NCI-H2196 (cell line): ENCODE measurements at regions not wholly inside any gene's neighbourhood (a gene's known extent, or its start where the extent isn't known, plus 50 kb on each side); places are given as distances from the start of the nearest gene placed in this dataset.

ENCODE experiments used
- DNase-seq: peaks from one replicate; lab custom pipeline; 2025; ENCODE audit not compliant: unreplicated experiment; lab: John Stamatoyannopoulos, UW

GRCh38 chr10:131841131-131841660 lies 59.6 kb upstream of the PPP2R2D start:
- DNase-seq: no peak

- no peak for DNase-seq
Measured at GRCh38 chr10:131841661-131842139, 59.1 kb upstream of the PPP2R2D start.

- no peak for DNase-seq
Measured at GRCh38 chr10:131842351-131843088, 58.3 kb upstream of the PPP2R2D start.

- no peak for DNase-seq
Measured at GRCh38 chr10:131843089-131843595, 57.7 kb upstream of the PPP2R2D start.

DNA sequence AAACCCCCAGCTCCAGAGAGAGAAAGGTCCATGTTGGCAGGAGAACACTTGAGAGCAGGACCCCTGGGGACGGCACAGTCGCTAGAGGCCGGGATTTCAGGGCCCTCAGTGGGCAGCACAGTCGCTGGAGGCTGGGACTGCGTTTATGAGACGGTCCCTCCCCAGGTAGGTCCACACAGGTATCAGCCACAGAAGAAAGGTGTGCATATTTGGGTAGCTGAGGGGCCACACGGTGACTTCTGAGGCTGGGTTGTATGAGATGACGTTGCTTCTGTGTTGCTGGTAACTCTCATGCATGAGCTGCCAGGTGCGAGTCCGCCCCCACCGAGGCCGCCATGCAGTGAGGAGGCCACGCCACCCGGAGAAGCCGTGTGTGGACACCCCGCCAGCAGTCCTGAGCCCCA lies 56.9 kb upstream of the PPP2R2D start:
- no peak for DNase-seq

DNA sequence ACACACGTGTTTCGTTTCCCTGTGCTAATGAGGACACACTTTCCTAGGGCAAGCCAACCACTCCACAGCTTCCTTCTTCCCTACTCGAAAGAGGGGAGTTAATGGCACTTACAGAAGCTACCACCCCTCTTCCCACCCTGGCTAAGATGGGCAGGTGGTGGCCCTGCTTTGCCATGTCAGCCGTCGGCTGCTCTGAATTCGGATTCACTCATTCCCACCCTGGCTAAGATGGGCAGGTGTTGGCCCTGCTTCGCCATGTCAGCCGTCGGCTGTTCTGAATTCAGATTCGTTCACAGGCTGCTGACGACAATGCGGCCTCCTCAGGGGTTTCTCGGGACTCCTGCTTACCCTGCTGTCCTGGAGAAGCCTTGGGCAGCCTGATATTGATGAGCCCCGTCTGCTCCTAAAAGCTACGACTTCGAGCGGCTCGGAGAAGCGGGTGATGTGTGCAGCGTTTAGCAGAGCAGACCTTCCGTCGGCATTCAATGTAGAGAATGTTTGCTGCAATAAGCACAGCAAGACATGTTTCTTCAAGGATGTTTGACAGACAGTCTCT lies 56.2 kb upstream of the PPP2R2D start:
- no peak for DNase-seq

DNA sequence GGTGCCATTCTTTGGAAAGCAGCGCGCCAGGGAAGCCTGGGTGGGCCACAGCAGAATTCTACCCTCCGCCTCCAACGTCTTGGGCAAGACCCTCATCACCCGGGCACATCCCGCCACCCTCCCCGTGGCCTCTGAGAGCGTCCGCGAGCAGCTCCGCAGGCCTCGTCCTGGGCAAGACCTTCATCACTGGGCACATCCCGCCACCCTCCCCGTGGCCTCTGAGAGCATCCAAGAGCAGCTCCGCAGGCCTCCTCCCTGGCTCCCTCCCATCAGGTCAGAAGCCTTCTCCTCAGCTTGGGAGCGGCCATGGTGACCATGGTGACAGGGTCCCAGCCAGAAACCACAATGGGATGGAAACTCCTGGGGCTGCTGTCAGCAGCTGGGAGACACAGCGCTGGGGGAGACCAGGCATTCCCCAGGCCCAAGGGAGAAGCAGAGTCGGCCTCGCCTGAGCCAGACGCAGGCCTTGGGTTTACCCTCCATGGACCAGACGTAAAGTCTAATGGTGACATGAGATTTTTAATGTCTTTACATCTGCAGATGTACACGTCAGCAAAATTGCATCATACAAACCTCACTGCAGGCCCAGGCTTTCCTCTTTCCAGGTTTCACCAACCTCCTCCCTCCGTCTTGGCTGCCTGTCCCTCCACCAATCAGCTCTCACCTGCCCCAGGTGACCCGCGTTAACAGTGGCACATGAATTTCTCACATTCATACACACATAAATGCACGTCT lies 55.1 kb upstream of the PPP2R2D start:
- no peak for DNase-seq

GRCh38 chr10:131846240-131847101 lies 54.3 kb upstream of the PPP2R2D start:
- DNase-seq: no peak

DNA sequence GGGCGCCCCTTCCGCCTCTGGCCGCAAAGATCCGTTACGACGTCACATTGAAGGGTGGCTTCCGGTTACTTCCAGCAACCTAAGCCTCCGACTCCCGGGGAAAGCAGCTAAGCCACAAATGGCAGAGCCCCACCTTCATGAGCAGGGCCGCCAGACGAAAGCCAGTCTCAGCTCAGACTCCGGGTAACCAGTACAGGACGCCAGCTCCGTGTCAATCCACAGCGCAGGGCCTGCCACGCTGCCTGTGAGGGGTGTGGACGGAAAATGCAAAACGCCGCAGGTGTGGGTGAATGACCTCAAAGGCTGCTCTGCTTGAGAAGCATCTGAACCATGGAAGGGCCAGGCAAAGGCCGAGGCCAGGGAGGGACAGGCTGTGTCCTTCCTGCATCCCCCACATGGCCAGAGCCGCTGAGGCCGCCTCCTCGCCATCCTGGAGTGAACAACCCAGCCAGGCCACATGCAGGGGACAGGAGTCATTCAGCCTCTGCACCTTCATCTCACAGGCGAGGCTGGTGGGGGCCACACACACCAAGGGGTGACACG lies 53.5 kb upstream of the PPP2R2D start:
- no peak for DNase-seq

GRCh38 chr10:131848296-131848695 lies 52.5 kb upstream of the PPP2R2D start:
- no peak for DNase-seq

DNA sequence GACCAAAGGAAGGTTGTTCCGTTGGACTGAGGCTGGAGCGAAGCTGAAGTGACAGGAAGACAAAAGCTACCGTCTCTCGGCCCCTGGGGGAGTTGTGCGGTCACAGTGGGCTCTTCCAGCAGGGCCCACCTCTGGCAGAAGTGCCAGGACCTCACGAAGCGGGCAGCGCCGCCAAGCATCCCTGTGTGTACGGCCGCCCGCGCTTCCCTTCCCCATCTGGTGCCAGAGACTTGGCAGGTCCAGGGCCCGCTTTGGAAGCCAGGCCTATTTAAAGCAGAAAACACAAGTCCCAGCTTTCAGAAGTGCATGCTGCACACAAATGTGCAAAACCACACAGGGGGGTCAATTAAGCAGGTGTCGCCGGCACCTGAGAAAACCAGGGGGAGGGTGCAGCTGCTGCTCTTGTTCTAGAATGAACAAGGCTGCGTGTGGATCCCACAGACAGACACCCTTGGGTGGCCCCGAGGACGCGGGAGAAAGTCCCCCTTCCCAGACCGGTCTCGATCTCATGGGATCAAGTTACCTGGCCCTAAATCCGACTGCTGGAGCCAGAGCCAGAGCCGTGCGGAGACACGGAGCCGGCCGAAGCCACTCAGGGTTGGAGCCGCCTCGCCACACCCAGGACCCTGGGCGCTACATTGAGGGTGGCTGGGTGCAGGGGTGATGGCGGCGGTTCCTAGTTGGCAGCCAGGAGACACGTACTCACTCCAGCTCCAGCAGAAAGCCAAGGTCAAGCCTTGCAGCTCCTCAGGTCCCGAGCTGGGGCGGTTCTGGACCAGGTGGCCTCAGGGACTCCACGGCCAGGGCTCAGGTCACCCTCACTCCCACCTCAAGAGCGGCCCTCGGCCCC lies 51.8 kb upstream of the PPP2R2D start:
- DNase-seq: no peak

DNA sequence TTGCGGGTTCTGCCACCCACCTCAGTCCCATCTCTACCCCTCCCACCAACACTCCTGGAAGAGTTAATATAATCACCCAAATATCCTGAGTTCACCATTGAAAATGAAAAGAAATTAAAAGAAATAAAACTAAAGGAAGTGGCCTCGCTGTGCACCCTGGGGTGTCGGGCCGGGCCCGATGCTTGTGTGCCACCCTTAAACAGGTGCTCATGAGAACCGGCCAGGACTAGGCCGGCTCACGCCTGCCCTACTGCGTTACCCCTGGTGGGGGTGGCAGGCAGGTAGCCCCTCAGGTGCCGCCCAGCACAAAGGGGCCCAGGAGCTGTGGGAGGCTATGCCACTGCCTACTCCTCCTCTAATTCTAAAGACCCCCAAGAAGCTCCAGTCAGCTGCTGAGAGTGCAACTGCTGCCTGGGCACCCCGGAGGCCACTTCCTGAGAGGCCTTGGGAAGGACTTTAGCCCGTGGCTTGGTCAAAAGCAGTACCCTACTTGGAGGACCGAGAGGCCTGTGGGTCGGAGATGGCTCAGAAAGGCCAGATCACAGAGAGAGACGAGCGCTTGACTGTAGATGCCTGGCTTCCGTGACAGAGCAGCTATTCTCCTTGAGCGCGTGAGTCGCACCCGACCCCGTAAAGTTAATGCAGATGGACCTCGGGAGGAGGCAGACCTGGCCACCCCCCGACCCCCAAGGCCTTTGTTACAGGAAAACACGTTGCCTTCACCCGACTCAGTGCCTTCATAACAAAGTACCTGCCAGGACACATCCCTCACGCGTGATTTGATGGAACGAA lies 51.0 kb upstream of the PPP2R2D start:
- no peak for DNase-seq

DNA sequence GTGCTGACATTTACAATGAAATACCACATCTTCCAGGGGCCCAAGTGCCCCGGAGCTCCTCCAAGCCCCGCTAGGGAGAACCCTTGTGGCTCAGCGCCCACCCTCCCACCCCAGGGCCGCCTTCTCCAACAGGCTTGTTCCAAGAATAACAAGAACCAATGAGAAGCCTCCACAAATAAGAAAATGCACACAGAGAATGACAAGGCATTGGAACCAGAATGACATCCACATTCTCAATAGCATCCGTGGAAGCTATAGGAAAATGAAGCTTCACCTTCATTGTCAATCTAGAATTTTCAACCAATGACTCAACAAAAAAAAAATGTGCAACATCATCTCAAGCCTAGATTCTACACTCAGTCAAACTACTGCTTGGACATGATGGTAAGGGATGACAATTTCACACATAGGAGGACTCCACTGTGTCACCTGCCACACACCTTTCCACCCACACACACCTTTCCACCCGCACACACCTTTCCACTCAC lies 50.4 kb upstream of the PPP2R2D start:
- DNase-seq: no peak
